22Rv1 (cell line): ENCODE measurements at regions not wholly inside any gene's neighbourhood (a gene's known extent, or its start where the extent isn't known, plus 50 kb on each side); places are given as distances from the start of the nearest gene placed in this dataset.

Experiments
- CTCF ChIP-seq: fragments of 450-650 bp; IDR thresholded peaks from 2 replicates; pipeline ENCODE4 v1.5.1; 2017; ENCODE audit warnings: mild to moderate bottlenecking
- ZFX ChIP-seq: fragments of 450-650 bp; IDR thresholded peaks from 2 replicates; pipeline ENCODE4 v1.6.1; 2017; ENCODE audit warnings: antibody characterized with exemption, borderline replicate concordance

- no peak for TF ChIP-seq ZFX
- TF ChIP-seq CTCF, result no peak
Measured at GRCh38 chr2:126786765-126787164, 111.9 kb upstream of the TEX51 start.
